ENCODE measurements at regions not wholly inside any gene's neighbourhood (a gene's known extent, or its start where the extent isn't known, plus 50 kb on each side); places are given as distances from the start of the nearest gene placed in this dataset.

- no peak for DNase-seq
Observed at GRCh38 chr9:27929841-27930240, 356.6 kb upstream of the C9orf72 start.

DNA sequence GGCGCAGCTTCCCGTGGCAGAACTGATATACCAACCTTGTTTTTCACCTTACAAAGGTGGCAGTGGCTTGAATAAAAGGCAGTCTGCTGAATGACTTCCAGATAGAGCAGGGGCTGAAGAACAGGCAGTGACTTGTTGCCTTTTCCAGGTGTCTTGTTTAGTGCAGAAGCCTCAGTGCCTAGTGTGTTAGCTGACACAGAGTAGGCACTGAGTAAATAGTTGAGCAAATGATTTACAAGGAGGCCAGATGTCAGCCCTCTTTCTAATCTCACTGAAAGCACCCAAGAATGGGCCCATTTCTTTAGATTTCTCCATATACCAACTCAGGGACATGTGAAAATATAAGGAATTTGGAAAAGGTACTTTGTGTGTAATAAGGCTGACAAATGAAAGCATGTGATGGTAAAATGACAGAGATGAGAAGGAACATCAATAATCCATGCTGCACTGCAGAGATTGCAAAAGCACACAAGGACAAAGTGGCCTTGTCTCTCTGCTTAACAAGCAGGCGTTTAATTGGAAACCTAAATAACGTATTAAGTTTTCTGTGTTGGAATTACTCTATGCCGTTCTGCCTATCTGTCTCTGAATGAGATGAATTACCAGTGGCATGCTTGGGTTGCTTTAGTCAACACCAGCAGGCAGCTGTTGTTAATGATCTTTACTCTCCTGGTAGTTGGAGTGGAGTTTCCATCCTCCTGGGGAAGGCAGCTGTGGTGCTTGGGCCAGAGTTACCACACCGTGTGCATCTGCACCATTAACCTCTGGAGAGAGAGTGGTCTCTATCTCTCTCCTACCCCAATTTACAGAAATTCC, 360.1 kb upstream of the C9orf72 start:
- no peak for DNase-seq

GRCh38 chr9:27934471-27934870, 361.2 kb upstream of the C9orf72 start:
- DNase-seq: no peak

DNA sequence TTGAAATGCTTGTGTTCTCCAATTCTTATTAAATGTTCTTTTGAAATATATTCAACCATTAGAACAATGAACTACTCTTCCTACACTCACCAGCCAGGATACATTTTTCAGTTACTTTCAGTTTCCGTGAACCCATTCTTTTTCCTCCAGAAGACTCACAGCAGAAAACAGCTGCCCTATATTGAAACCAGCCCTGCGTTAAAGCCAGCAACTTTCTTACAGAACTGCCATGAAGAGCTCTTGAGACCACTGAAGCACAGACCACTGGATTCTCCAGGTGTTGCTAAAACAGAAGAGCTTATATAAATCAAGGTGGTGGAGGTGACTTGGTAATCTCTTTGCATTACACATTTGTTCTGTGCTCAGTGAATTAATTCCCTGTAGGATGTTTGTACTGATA, 365.9 kb upstream of the C9orf72 start:
- DNase-seq: no peak

DNA sequence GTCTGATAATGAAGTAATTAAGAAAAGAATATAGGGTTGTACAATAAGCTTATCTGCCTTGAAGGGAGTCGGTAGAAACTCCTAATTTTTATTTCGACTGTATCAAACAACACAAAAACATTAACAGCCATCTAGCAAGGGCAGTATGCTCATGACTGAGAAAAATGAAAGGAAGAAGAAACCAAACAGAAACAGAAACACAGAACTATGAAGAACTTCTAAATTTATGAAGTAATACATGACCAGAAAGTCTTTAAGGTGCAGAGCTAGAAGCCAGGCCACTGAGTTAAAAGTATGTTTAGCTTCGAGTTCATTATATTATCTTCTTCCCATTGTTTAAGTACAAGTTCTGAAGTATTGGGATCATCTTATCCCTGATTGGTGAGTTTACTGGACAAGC, 367.3 kb upstream of the C9orf72 start:
- no peak for DNase-seq

GRCh38 chr9:27943501-27943900, 370.2 kb upstream of the C9orf72 start:
- no peak for DNase-seq

GRCh38 chr9:27945386-27945785, 372.1 kb upstream of the C9orf72 start:
- DNase-seq: no peak

DNA sequence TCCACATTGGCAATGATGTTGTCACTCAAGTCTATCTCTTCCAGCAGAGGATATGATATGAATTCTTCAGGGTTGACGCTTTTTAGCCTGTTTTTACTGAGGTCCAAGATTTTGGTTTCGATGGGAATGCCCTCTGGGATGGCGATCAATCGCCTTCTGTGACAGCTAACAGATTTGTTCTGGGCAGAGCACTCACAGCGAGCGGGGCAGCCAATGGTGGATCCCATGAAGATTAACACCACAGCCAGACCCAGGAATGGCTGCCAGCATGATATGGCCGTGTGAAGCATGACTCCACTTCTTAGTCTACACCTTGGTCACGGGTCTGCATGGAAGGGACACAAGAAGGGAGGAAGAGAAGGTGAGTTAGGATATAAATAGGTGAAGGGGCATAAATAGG, 377.1 kb upstream of the C9orf72 start:
- DNase-seq: no peak

DNA sequence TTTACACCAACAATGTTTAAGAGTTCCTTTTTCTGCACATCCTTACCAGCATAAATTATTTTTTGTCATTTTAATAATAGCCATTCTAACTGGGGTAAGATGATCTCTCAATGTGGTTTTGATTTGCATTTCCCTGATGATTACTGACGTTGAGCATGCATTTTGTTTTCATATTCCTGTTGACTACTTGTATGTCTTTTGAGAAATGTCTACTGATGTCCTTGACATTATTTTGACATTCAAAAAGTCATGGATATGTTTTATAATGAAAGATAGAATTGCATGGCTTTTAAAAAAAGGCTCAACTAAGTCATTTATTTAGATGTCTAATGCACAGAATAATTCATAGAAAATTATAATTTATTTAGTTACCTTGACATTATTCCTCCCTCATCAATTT, 381.6 kb upstream of the C9orf72 start:
- no peak for DNase-seq

- no peak for DNase-seq
Observed at GRCh38 chr9:27963836-27964235, 390.6 kb upstream of the C9orf72 start.

GRCh38 chr9:27967210-27967609, 393.9 kb upstream of the C9orf72 start:
- DNase-seq: no peak

DNA sequence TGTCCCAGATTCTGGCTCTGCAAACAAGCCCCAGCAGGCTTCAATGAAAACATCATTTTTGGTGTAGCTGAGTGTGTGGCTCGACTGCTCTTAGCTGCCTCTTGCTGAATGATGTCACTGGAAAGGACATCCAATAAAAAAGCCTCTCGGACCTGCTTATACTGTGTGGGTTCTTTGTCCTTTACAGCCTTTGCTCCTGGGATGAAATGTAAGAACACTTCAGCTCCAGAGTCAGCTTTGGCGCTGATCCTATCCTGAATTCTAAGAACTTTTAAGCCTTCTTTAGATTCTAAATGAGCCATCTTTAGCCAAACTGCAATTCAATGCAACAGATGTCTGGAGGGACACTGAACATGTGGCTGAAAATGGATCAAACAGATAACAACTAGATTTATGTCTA, 404.6 kb upstream of the C9orf72 start:
- DNase-seq: no peak

DNA sequence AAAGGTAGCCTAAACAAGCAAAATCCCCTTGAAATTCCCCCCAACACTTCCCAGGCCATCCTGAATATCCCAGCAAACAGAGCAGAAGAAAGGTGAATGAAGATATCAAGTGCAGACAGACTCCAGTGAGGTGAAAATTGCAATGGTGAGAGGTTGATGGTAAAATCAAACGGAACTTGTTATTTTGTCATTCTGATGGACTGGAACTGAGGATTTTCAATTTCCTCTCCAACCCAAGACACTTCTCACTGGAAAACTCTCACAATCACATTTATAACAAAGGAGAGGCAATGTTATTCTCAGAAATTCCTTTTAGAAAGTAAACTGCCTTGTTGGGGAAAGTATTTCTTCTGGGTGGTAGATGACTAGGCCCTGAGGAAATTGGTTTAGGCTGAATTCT, 412.4 kb upstream of the C9orf72 start:
- no peak for DNase-seq

DNA sequence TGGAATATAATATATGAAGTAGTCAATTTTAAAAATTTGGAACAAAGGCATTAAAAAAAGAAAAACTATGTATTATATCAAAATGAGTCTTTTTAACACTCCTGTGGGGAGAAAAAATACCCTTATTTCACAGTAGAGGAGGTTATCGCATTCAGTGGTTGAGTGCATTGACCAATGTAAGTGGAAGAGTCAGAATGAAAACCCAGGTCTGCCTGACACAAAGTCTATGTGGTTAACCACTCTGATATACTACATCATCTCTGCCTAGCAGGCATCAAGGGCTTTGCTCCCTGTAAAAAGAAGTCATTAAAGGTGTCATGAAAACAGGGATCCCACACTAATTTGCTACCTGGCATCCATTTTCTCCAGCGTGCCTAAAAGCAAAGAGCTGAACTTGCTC, 417.2 kb upstream of the C9orf72 start:
- DNase-seq: no peak

- DNase-seq: no peak
Observed at GRCh38 chr9:27991221-27991620, 417.9 kb upstream of the C9orf72 start.

DNA sequence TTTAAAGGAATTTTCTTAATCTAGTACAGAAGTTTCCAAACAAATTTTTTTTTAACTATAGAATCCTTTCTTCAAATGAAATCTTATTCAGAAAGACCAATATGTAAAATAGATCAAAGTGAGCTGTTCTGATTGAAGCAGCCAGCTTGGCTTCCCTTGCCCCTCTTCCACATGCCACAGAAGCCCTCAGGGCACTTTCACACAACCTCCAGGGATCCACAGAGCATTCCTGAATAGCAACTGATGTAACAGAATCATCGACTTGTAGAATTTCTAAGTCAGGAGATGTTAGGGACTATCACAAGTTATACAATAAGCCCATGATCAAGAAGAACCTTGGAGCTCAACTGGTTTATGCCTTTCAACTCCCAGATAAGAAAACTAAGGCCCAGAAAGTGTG, 427.8 kb upstream of the C9orf72 start:
- no peak for DNase-seq

DNA sequence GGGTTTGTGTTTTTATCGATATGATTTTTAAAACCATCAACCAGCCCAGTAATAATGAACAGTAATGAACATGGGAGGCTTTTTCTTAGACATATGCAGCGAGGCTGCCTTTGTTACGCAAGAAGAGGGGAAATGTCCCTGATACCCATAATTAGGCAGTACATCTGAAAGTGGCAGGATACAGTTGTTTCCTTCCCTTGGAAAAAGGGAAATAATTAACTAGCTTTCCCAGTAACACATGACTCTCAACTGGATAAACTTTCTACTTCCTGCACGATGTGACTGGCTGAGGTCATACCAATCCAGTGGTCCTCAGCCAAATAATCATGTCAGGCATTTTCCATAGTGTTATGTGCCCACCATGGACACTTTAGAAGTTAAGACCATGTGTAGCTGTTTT, 431.6 kb upstream of the C9orf72 start:
- DNase-seq: no peak

DNA sequence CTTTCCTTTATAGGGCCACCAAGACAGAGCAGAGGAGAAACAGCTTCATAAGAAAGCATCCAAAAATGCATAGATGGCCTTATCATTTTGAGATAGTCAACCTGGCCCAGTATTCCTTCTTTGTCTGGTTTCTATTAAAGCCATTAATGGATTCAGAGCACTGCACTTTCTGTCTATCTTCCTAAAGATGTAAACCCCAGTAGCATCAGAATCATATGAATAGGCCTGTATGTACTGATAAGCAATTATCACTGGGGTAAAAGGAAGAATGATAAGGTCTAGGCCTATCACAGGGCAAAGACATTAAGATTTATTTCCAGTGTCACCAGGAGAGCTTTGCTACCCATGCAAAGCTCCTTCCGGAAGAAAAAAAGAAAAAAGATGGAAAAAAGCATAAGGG, 432.5 kb upstream of the C9orf72 start:
- no peak for DNase-seq

DNA sequence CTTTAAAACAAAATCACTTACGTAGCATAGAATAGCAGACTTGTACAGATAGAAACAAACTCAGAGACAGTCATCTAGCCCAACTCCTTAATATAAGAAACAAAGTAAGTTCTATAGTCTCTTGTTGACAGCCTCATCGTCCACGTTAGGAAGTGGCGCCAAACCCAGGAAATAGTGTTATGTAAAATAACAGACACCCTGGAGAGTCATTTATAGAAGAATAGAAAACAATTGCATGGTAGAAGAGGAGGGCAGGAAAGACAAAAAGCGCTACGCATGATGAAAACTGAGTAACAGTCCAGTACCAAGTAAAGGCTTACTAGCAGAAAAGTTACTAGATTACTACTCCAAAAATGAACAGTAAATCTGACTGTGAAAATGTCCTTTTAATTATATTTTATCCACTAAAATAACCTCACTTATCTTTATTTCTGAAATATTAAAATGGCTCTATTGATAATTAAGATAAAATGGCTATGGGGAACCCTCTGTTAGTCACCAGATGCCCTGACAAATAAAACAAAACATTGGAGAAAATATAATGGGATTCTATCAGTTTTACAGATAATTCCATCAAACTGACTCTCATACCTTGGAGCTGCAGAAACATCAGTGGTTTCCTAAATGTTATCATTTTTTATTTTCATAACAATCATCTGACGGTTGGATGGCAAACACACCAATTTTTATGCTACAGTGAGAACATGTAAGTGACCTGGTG, 434.0 kb upstream of the C9orf72 start:
- no peak for DNase-seq

DNA sequence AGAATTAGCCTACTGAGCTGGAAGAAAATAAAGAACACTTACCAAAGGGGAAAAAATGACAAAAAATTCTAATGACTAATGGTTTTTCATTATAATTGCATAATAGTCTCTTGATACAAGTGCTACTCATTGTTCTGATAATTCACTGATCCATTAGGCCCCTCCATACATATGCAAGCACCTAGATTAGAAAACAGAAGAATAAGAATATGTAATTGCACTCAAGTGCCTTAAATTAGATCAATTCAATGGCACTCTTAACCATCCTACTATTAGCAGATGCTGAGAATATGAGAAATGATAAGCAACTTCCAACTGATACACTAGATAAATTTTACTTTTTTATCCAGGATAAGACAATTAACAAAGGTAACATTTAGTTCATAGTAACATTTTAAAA, 440.9 kb upstream of the C9orf72 start:
- DNase-seq: no peak

DNA sequence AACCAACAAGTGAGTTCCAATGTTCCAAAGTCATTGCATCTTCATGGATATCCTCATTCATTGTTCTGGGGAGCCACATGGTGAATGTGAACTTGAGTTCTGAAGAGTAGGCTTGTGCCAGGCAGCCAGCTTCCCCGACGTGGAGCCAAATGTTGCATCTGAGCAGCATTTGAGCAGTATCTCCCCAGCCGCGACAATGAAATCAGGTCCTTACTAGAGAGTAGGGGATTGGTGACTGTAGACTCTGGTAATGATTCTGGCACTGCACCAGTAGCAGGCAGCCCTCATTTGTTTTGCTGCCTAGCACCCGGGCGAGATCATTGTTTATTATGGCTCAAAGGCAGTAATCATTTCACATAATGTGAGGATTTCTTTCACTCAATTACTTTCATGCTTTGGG, 451.4 kb upstream of the C9orf72 start:
- no peak for DNase-seq

DNA sequence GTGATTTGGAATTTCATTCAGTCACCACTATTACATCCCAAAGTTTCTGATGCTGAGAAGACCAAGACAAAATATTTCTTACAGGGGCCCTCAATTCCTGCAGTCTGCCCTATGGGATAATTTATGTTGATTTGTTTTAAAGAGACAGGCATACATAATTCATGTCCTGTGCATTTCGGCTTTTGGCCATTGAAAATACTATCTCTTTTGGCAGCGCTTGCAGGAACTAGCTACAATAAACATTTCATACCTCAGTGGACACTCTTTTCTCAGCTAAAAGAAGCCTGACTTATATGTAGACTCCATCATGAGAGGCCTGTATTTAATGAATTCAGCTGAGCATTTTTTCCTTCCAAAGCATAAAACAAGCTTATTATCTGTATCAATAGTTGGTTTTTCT, 451.9 kb upstream of the C9orf72 start:
- DNase-seq: no peak

- no peak for DNase-seq
Observed at GRCh38 chr9:28031521-28032267, 458.4 kb upstream of the C9orf72 start.

- no peak for DNase-seq
Observed at GRCh38 chr9:28032268-28032590, 458.9 kb upstream of the C9orf72 start.

Measured in cerebellar nuclear complex (tissue), 1 donor.